Mesothelial cell of epicardium (in vitro differentiated cells): ENCODE measurements at regions not wholly inside any gene's neighbourhood (a gene's known extent, or its start where the extent isn't known, plus 50 kb on each side); places are given as distances from the start of the nearest gene placed in this dataset.

ENCODE experiments used
- DNase-seq, 2 experiments: peaks; one replicate each; pipeline ENCODE4 v3.0.0; 2021; ENCODE audit warnings: low spot score in 2 of 2; ENCODE audit not compliant: unreplicated experiment in 2 of 2
- H3K27ac Mint-ChIP-seq: 2 replicates; pipeline ENCODE4 v1.8.0; 2021; ENCODE audit warnings: mixed read lengths
- H3K27me3 Mint-ChIP-seq: 2 replicates; pipeline ENCODE4 v1.8.0; 2021; ENCODE audit warnings: low read depth, mixed read lengths
- H3K36me3 Mint-ChIP-seq: 2 replicates; pipeline ENCODE4 v1.8.0; 2021; ENCODE audit warnings: mixed read lengths
- H3K4me1 Mint-ChIP-seq: 2 replicates; pipeline ENCODE4 v1.8.0; 2021; ENCODE audit warnings: mixed read lengths
- H3K4me3 Mint-ChIP-seq: 2 replicates; pipeline ENCODE4 v1.8.0; 2021; ENCODE audit warnings: mild to moderate bottlenecking, moderate library complexity, mixed read lengths
- H3K9me3 Mint-ChIP-seq: 2 replicates; pipeline ENCODE4 v1.8.0; 2021; ENCODE audit warnings: mixed read lengths
- TF ChIP-seq, protein P1 (sequence below): fragments of 200-600 bp; sonication (generic); IDR thresholded peaks from one replicate; pipeline ENCODE4 v1.5.0; 2021; ENCODE audit warnings: antibody characterized with exemption; ENCODE audit not compliant: unreplicated experiment

DNA sequence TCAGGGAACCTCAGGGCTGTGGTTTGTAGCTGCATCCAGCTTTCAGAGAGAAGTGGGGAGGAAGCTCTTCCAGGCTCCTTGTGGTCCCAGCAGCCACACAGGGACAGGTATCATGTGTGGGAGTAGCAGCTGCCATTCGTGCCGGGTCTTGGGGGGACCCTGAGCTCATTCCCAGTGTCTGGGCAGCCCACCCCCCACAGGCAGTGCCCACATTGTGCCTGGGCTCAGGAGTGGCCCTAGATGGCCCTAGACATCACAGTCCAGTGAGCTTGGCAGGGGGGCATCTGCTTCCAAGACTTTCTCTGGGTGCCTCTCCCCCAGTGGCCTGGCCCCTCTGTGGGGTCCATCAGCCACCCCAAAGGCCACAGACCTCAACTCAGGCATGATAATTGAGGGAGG lies 619.7 kb downstream of the BRD1 start:
- Mint-ChIP-seq H3K36me3 (no peaks in the 10 kb centered on the region), H3K9me3 (no peaks in the 10 kb centered on the region), H3K4me3 (no peak overlapping the region), H3K4me1 (peaks cover 6% of the 10 kb centered on the region), H3K27me3 (peaks cover 2% of the 10 kb centered on the region), H3K27ac (no peak overlapping the region)
- peak; percentile 5 to 17 for DNase-seq
- TF ChIP-seq, protein P1, sequence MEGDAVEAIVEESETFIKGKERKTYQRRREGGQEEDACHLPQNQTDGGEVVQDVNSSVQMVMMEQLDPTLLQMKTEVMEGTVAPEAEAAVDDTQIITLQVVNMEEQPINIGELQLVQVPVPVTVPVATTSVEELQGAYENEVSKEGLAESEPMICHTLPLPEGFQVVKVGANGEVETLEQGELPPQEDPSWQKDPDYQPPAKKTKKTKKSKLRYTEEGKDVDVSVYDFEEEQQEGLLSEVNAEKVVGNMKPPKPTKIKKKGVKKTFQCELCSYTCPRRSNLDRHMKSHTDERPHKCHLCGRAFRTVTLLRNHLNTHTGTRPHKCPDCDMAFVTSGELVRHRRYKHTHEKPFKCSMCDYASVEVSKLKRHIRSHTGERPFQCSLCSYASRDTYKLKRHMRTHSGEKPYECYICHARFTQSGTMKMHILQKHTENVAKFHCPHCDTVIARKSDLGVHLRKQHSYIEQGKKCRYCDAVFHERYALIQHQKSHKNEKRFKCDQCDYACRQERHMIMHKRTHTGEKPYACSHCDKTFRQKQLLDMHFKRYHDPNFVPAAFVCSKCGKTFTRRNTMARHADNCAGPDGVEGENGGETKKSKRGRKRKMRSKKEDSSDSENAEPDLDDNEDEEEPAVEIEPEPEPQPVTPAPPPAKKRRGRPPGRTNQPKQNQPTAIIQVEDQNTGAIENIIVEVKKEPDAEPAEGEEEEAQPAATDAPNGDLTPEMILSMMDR = no peak

DNA sequence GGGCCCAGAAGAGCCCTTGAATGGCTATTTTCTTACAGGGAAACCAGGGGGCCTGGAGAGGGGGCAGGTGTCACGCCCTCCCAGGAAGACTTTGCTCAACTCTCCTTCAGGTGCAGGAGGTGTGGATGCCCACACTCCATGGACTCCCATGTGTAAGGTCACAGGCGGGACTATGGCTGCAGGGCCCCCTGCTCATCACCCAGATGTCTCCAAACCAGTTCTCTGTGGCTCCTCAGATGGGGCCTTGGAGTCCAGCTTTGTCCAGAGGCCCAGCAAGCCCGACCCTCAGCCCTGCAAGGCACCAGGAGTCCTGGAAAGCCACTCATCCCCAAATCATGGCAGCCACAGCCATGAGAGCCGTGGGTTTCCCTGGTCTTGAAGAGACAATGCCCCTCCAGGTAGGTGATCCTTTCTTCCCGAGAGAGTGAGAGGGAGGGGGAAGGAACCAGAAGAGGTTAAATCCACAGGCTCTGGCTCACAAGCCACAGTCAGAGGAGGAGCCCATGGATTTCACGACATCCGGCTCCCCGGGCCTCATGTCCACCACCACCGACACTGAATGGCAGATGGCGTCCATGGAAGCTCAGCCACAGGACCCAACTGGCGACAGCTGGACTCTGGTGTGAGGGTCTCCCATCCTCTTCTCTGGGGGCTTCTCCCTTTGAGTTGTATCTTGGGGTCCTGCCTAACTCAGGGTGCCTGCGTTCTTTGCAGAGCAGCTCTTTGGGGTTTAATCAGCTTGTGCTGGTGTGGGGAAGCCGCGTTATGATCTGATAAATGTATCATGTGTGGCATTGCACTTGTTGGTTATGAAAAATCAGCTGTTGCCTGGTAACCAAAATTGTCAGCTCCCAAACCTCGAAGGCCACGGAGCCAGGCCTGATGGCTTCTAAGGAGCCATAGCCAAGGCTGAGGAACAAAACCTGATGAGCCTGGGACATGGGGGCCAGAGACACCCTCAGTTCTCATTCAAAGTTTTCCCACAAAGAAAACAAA lies 620.4 kb downstream of the BRD1 start:
- DNase-seq = peak; percentile 10 to 25
- H3K4me3 Mint-ChIP-seq = no peak overlapping the region
- peaks cover 4% of the 10 kb centered on the region for H3K27me3 Mint-ChIP-seq
- H3K36me3 Mint-ChIP-seq = no peaks in the 10 kb centered on the region
- H3K9me3 Mint-ChIP-seq = no peaks in the 10 kb centered on the region
- H3K27ac Mint-ChIP-seq = no peak overlapping the region
- TF ChIP-seq, protein P1 = no peak
- H3K4me1 Mint-ChIP-seq = peaks cover 6% of the 10 kb centered on the region

DNA sequence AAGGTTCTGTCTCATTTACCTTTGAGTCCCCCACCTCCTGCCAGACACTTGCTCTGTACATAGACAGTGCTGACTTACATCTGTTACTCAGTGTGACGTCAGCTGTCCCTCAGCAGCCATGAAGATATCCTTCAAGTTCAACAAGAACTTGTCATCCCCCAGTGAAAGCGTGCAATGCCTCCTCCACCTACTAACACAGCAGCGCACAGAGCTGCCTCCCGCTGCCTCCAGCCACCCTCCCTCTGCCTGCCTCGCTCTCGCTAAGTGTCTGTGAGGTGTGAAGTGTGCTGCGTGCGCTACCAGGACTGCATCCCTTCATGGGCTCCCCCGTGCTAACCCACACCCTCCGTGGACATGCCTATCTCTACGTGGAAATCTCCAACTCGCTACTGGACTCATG lies 621.4 kb downstream of the BRD1 start:
- Mint-ChIP-seq H3K27ac (no peak overlapping the region), H3K27me3 (peaks cover 4% of the 10 kb centered on the region), H3K4me3 (no peak overlapping the region), H3K9me3 (no peaks in the 10 kb centered on the region), H3K36me3 (no peaks in the 10 kb centered on the region), H3K4me1 (peaks cover 6% of the 10 kb centered on the region)
- DNase-seq = peak; percentile 7 to 21
- TF ChIP-seq, protein P1 = no peak

DNA sequence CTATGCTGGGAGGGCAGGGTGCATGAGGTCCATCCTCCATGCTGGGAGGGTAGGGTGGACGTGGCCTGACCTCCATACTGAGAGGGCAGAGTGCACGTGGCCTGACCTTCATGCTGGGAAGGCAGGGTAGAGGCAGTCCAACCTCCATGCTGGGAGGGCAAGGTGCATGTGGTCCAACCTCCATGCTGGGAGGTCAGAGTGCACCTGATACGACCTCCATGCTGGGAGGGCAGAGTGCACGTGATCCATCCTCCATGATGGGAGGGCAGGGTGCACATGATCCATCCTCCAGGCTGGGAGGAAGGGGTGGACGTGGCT lies 622.2 kb downstream of the BRD1 start:
- no peak overlapping the region for H3K27ac Mint-ChIP-seq
- peaks cover 9% of the 10 kb centered on the region for H3K27me3 Mint-ChIP-seq
- TF ChIP-seq, protein P1 = no peak
- no peak overlapping the region for H3K4me3 Mint-ChIP-seq
- no peaks in the 10 kb centered on the region for H3K9me3 Mint-ChIP-seq
- no peaks in the 10 kb centered on the region for H3K36me3 Mint-ChIP-seq
- peaks cover 6% of the 10 kb centered on the region for H3K4me1 Mint-ChIP-seq
- peak; percentile 13 to 21 for DNase-seq

DNA sequence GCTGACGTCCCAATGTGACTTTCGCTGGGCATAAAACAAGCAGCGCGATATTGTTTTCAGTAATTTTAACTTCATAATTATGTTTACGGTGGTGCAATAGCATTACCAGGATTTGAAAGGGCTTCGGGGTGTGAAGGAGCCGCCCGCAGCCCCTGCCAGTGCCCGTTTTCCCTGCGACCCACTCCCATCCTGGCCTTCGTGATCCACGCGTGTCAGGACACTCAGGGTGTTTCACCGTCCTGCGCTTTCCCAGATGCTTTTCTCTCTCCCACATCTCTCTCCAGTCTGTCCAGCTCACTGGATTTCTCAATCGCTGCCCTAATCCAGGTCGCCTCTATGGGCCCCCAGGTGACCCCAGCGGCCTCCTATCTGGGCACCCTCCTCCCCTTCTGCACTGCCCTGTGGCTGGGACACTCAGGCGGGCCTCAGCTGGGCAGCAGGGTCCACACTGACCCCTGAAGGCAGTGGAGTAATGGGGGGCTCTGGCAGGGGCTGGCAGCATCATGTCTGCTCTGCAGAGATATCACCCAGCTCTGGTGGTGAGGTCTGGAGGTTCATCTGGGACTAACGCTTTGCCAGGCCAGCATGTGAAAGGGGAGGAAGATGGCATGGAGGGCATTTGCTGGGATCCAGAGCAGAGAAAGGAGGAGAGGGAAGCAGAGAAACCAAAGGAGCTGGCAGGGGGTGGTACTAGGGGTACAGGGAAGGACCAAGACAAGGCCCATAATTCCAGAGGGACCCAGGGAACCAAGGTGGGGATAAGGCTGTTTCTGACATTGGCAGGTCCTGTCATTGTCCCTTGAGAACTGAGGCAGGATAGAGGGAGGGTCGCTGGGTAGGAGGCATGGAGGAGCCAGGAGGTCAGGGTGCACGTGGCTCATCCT lies 622.8 kb downstream of the BRD1 start:
- H3K36me3 Mint-ChIP-seq = no peaks in the 10 kb centered on the region
- H3K4me1 Mint-ChIP-seq = peaks cover 5% of the 10 kb centered on the region
- H3K9me3 Mint-ChIP-seq = no peaks in the 10 kb centered on the region
- no peak overlapping the region for H3K27ac Mint-ChIP-seq
- peak; percentile 11 to 21 for DNase-seq
- H3K27me3 Mint-ChIP-seq = peaks cover 14% of the 10 kb centered on the region
- no peak overlapping the region for H3K4me3 Mint-ChIP-seq
- TF ChIP-seq, protein P1 = no peak
